ENCODE measurements at regions not wholly inside any gene's neighbourhood (a gene's known extent, or its start where the extent isn't known, plus 50 kb on each side); places are given as distances from the start of the nearest gene placed in this dataset.
A peak's percentile ranks its signal among the peaks of the same experiment; 100 is the strongest.

- Histone ChIP-seq H2AFZ (no peak overlapping the region), H3F3A (ENCODE audit: insufficient read depth) (peaks cover 45% of the 10 kb centered on the region), H4K20me1 (ENCODE audit: insufficient read depth) (no peaks in the 10 kb centered on the region), H3K9me2 (ENCODE audit: insufficient read depth) (no peaks in the 10 kb centered on the region), H3K9ac (no peak overlapping the region), H3K9me3 (ENCODE audit: low read depth) (no peaks in the 10 kb centered on the region), H3K36me3 (ENCODE audit: low read depth) (no peaks in the 10 kb centered on the region), H3K4me3 (no peak overlapping the region), H3K27me3 (replicated peaks; ENCODE audit: insufficient read depth) (no peaks in the 10 kb centered on the region), H3K4me2 (ENCODE audit: unreplicated experiment) (peak overlapping the region; percentile 15), H3K4me1 (ENCODE audit: insufficient read depth) (peaks cover 52% of the 10 kb centered on the region), H3K79me2 (ENCODE audit: insufficient read depth) (no peaks in the 10 kb centered on the region), H3K27ac (peak overlapping the region; percentile 25)
- DNase-seq, result peak; percentile 53
- 5 to 6% methylated on average over 2 of the region's 2 CpGs for WGBS, 2 experiments (ENCODE audit: low coverage in 1 of 2, low lambda C conversion rate in 2 of 2, missing lambda C conversion rate in 2 of 2)
- TF ChIP-seq EZH2phosphoT487 (IDR thresholded peaks at IDR 0.05; ENCODE audit: insufficient read depth, low read depth) (no peak), EZH2 (IDR thresholded peaks at IDR 0.05; ENCODE audit: insufficient read depth, poor library complexity, severe bottlenecking) (no peak)
- in situ Hi-C loops (cut with MboI), result no loop called here
These were observed 914.5 kb downstream of the METTL15 start for GRCh38 chr11:29022676-29023075.

DNA sequence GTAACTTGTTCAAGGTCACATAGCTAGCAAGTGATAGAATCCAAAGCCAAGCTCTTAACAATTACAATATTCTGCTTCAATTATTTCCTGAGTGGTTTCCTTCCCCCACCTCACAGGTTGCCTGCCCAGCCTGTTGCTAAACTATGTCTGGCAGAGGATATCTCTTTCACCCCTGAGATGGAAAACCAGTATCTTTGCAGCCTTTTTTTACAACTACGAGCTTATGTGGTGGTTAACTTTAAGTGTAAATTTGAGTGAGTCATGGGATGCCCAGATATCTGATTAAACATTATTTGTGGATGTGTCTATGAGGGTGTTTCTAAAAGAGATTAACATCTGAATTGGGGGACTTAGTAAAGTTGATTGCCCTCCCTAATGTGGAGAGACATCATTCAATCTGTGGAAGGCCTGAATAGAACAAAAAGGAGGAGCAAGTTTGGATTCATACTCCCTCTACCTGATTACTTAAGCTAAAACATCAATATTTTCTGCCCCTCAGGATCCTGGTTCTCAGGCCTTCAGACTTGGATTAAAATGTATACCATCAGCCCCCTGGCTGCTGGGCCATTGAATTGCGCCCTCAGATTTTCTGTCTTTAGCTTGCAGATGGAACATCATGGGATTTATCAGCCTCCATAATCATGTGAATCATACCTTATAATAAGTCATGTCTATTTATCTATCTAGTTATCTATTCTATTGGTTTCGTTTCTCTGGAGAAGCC lies 911.9 kb downstream of the METTL15 start:
- Histone ChIP-seq H3K9me3 (ENCODE audit: low read depth) (no peaks in the 10 kb centered on the region), H4K20me1 (ENCODE audit: insufficient read depth) (no peaks in the 10 kb centered on the region), H3K4me3 (no peak overlapping the region), H3K79me2 (ENCODE audit: insufficient read depth) (no peaks in the 10 kb centered on the region), H3K4me2 (ENCODE audit: unreplicated experiment) (peak overlapping the region; percentile 62), H3F3A (ENCODE audit: insufficient read depth) (peaks cover 40% of the 10 kb centered on the region), H3K27me3 (replicated peaks; ENCODE audit: insufficient read depth) (no peaks in the 10 kb centered on the region), H3K4me1 (ENCODE audit: insufficient read depth) (peaks cover 46% of the 10 kb centered on the region), H3K27ac (peak overlapping the region; percentile 80), H2AFZ (peak overlapping the region; percentile 19; the same call in 1 of the 2 replicates), H3K36me3 (ENCODE audit: low read depth) (no peaks in the 10 kb centered on the region), H3K9ac (no peak overlapping the region), H3K9me2 (ENCODE audit: insufficient read depth) (no peaks in the 10 kb centered on the region)
- DNase-seq, result peak; percentile 44
- 31 to 32% methylated on average over 3 of the region's 3 CpGs for WGBS, 2 experiments (ENCODE audit: low coverage in 1 of 2, low lambda C conversion rate in 2 of 2, missing lambda C conversion rate in 2 of 2)
- no peak for TF ChIP-seq EZH2phosphoT487 (IDR thresholded peaks at IDR 0.05; ENCODE audit: insufficient read depth, low read depth)
- TF ChIP-seq EZH2 (IDR thresholded peaks at IDR 0.05; ENCODE audit: insufficient read depth, poor library complexity, severe bottlenecking), result no peak
- in situ Hi-C loops (cut with MboI), result no loop called here

- peak; percentile 87 for DNase-seq
- in situ Hi-C loops (cut with MboI), result no loop called here
- Histone ChIP-seq H3K9ac (peak overlapping the region; percentile 25; the same call in 1 of the 2 replicates), H3K4me1 (ENCODE audit: insufficient read depth) (peaks cover 37% of the 10 kb centered on the region), H3K9me2 (ENCODE audit: insufficient read depth) (no peaks in the 10 kb centered on the region), H2AFZ (no peak overlapping the region), H3K79me2 (ENCODE audit: insufficient read depth) (no peaks in the 10 kb centered on the region), H3K4me3 (no peak overlapping the region), H3K4me2 (ENCODE audit: unreplicated experiment) (peak overlapping the region; percentile 62), H3K27ac (peak overlapping the region; percentile 80), H3K9me3 (ENCODE audit: low read depth) (no peaks in the 10 kb centered on the region), H3K27me3 (replicated peaks; ENCODE audit: insufficient read depth) (no peaks in the 10 kb centered on the region), H4K20me1 (ENCODE audit: insufficient read depth) (no peaks in the 10 kb centered on the region), H3K36me3 (ENCODE audit: low read depth) (no peaks in the 10 kb centered on the region), H3F3A (ENCODE audit: insufficient read depth) (peaks cover 32% of the 10 kb centered on the region)
- TF ChIP-seq EZH2 (IDR thresholded peaks at IDR 0.05; ENCODE audit: insufficient read depth, poor library complexity, severe bottlenecking) (no peak), EZH2phosphoT487 (IDR thresholded peaks at IDR 0.05; ENCODE audit: insufficient read depth, low read depth) (0 out of 2 replicates have a peak, but pooled peaks have one; percentile 28)
- WGBS, 2 experiments (ENCODE audit: low coverage in 1 of 2, low lambda C conversion rate in 2 of 2, missing lambda C conversion rate in 2 of 2), result 4 to 8% methylated on average over 2 of the region's 2 CpGs
These were observed 910.4 kb downstream of the METTL15 start for GRCh38 chr11:29018631-29019030.

GRCh38 chr11:29017941-29018340 lies 909.8 kb downstream of the METTL15 start:
- Histone ChIP-seq H3K27me3 (replicated peaks; ENCODE audit: insufficient read depth) (no peaks in the 10 kb centered on the region), H3K4me3 (no peak overlapping the region), H3K79me2 (ENCODE audit: insufficient read depth) (no peaks in the 10 kb centered on the region), H3K4me2 (ENCODE audit: unreplicated experiment) (peak overlapping the region; percentile 1), H3K9ac (no peak overlapping the region), H2AFZ (no peak overlapping the region), H3K9me3 (ENCODE audit: low read depth) (no peaks in the 10 kb centered on the region), H4K20me1 (ENCODE audit: insufficient read depth) (no peaks in the 10 kb centered on the region), H3F3A (ENCODE audit: insufficient read depth) (peaks cover 25% of the 10 kb centered on the region), H3K27ac (peak overlapping the region; percentile 80), H3K9me2 (ENCODE audit: insufficient read depth) (no peaks in the 10 kb centered on the region), H3K36me3 (ENCODE audit: low read depth) (no peaks in the 10 kb centered on the region), H3K4me1 (ENCODE audit: insufficient read depth) (peaks cover 30% of the 10 kb centered on the region)
- in situ Hi-C loops (cut with MboI), result no loop called here
- 36 to 43% methylated on average over 2 of the region's 2 CpGs for WGBS, 2 experiments (ENCODE audit: low coverage in 1 of 2, low lambda C conversion rate in 2 of 2, missing lambda C conversion rate in 2 of 2)
- TF ChIP-seq EZH2phosphoT487 (IDR thresholded peaks at IDR 0.05; ENCODE audit: insufficient read depth, low read depth), result no peak
- no peak for TF ChIP-seq EZH2 (IDR thresholded peaks at IDR 0.05; ENCODE audit: insufficient read depth, poor library complexity, severe bottlenecking)
- no peak for DNase-seq
